Caco-2 (cell line): ENCODE measurements at regions not wholly inside any gene's neighbourhood (a gene's known extent, or its start where the extent isn't known, plus 50 kb on each side); places are given as distances from the start of the nearest gene placed in this dataset.

Experiments used
- BruUV-seq: library from RNA; stranded (reverse); fragments of 400-500 nt; replicated peaks from 2 replicates; lab custom pipeline; 2021; lab: Mats Ljungman, UMichigan
- CTCF ChIA-PET: fragments of 300-600 bp; sonication (Branson Sonifier 250); formaldehyde crosslinking; loops from one replicate; lab custom pipeline; 2022; ENCODE audit warnings: antibody characterized with exemption; lab: Charles Lee
- POLR2A ChIA-PET: fragments of 300-600 bp; sonication (Branson Sonifier 250); formaldehyde crosslinking; loops from one replicate; lab custom pipeline; 2022; ENCODE audit warnings: antibody characterized with exemption; lab: Charles Lee
- DNase-seq, 2 experiments: peaks; one replicate each; pipeline versions ENCODE4 v3.0.0 to v3.0.0-alpha.2; 2020 to 2022
- H3K27me3 ChIP-seq: replicated peaks from 2 replicates; pipeline ENCODE4 v1.6.0; 2011; ENCODE audit warnings: low read length; ENCODE audit not compliant: control insufficient read depth, insufficient read depth
- H3K36me3 ChIP-seq: 2 replicates; pipeline ENCODE4 v1.5.1; 2011; ENCODE audit warnings: low read length; ENCODE audit not compliant: control insufficient read depth, insufficient read depth
- H3K4me1 ChIP-seq: fragments of 250-450 bp; sonication (Bioruptor Pico); 2 replicates; pipeline ENCODE4 v1.5.1; 2020; ENCODE audit warnings: mild to moderate bottlenecking
- H3K4me3 ChIP-seq: 2 replicates; pipeline ENCODE4 v1.5.1; 2011; ENCODE audit warnings: low read depth, mild to moderate bottlenecking, control low read depth, low read length
- H3K9me3 ChIP-seq: fragments of 250-450 bp; sonication (Bioruptor Pico); 2 replicates; pipeline ENCODE4 v1.5.1; 2020; ENCODE audit warnings: mild to moderate bottlenecking, moderate library complexity
- H3K27ac Mint-ChIP-seq: one replicate; pipeline ENCODE4 v1.8.0; 2022; ENCODE audit warnings: mixed read lengths; ENCODE audit not compliant: unreplicated experiment
- H3K27me3 Mint-ChIP-seq: one replicate; pipeline ENCODE4 v1.8.0; 2022; ENCODE audit warnings: mixed read lengths; ENCODE audit not compliant: insufficient read depth, unreplicated experiment
- H3K36me3 Mint-ChIP-seq: one replicate; pipeline ENCODE4 v1.8.0; 2022; ENCODE audit warnings: mild to moderate bottlenecking, mixed read lengths; ENCODE audit not compliant: insufficient read depth, unreplicated experiment
- H3K4me1 Mint-ChIP-seq: one replicate; pipeline ENCODE4 v1.8.0; 2022; ENCODE audit warnings: low read depth, mixed read lengths; ENCODE audit not compliant: unreplicated experiment
- H3K4me3 Mint-ChIP-seq: one replicate; pipeline ENCODE4 v1.8.0; 2022; ENCODE audit warnings: mild to moderate bottlenecking, moderate library complexity, mixed read lengths; ENCODE audit not compliant: unreplicated experiment
- H3K9me3 Mint-ChIP-seq: one replicate; pipeline ENCODE4 v1.8.0; 2022; ENCODE audit warnings: mixed read lengths; ENCODE audit not compliant: unreplicated experiment
- intact Hi-C: fragments of 100-400 bp; cut with micrococcal nuclease; formaldehyde crosslinking; loops from one replicate; pipeline ENCODE4 v1.10.0; 2022; ENCODE audit not compliant: unreplicated experiment
- TF ChIP-seq, protein P1 (sequence below), 2 experiments: fragments of 200-600 bp in 1 of 2; IDR thresholded peaks; 1 replicate in 1 of 2; 2 replicates in 1 of 2; pipeline versions ENCODE4 v1.5.1 to v1.8.0; 2011 to 2022; ENCODE audit warnings: antibody characterized with exemption in 1 of 2, control low read depth in 1 of 2, inconsistent platforms in 1 of 2, low read depth in 1 of 2, low read length in 1 of 2, mild to moderate bottlenecking in 1 of 2, moderate library complexity in 1 of 2; ENCODE audit not compliant: insufficient read depth in 1 of 2, severe bottlenecking in 1 of 2, unreplicated experiment in 1 of 2

- Histone ChIP-seq H3K36me3 (no peaks in the 10 kb centered on the region), H3K4me1 (no peaks in the 10 kb centered on the region), H3K9me3 (no peaks in the 10 kb centered on the region), H3K27me3 (no peaks in the 10 kb centered on the region), H3K4me3 (no peak overlapping the region)
- Mint-ChIP-seq H3K4me3 (no peak overlapping the region), H3K36me3 (no peaks in the 10 kb centered on the region), H3K9me3 (no peaks in the 10 kb centered on the region), H3K27ac (no peak overlapping the region), H3K27me3 (peaks cover 4% of the 10 kb centered on the region), H3K4me1 (no peaks in the 10 kb centered on the region)
- BruUV-seq = no TSS peak
- ChIA-PET POLR2A (no interaction called here), CTCF (no interaction called here)
- no peak for DNase-seq
- intact Hi-C loops = no loop called here
- TF ChIP-seq, protein P1, sequence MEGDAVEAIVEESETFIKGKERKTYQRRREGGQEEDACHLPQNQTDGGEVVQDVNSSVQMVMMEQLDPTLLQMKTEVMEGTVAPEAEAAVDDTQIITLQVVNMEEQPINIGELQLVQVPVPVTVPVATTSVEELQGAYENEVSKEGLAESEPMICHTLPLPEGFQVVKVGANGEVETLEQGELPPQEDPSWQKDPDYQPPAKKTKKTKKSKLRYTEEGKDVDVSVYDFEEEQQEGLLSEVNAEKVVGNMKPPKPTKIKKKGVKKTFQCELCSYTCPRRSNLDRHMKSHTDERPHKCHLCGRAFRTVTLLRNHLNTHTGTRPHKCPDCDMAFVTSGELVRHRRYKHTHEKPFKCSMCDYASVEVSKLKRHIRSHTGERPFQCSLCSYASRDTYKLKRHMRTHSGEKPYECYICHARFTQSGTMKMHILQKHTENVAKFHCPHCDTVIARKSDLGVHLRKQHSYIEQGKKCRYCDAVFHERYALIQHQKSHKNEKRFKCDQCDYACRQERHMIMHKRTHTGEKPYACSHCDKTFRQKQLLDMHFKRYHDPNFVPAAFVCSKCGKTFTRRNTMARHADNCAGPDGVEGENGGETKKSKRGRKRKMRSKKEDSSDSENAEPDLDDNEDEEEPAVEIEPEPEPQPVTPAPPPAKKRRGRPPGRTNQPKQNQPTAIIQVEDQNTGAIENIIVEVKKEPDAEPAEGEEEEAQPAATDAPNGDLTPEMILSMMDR (IDR thresholded peaks at IDR 0.05; ENCODE audit: insufficient read depth in 1 of 2, low read depth in 1 of 2, low read length in 1 of 2, severe bottlenecking in 1 of 2, unreplicated experiment in 1 of 2) = no peak
Observed at GRCh38 chr16:6732166-6732565, 600.5 kb upstream of the RBFOX1 start.

GRCh38 chr16:6728381-6728780 is 604.3 kb upstream of the RBFOX1 start:
- ChIA-PET POLR2A (no interaction called here), CTCF (no interaction called here)
- Histone ChIP-seq H3K36me3 (no peaks in the 10 kb centered on the region), H3K9me3 (no peaks in the 10 kb centered on the region), H3K4me3 (no peak overlapping the region), H3K27me3 (no peaks in the 10 kb centered on the region; the same call in 1 of the 2 replicates), H3K4me1 (no peaks in the 10 kb centered on the region)
- Mint-ChIP-seq H3K4me1 (no peaks in the 10 kb centered on the region), H3K9me3 (no peaks in the 10 kb centered on the region), H3K27me3 (peaks cover 7% of the 10 kb centered on the region), H3K27ac (no peak overlapping the region), H3K4me3 (no peak overlapping the region), H3K36me3 (no peaks in the 10 kb centered on the region)
- no TSS peak for BruUV-seq
- no peak for DNase-seq
- intact Hi-C loops = no loop called here
- TF ChIP-seq, protein P1 (IDR thresholded peaks at IDR 0.05; ENCODE audit: insufficient read depth in 1 of 2, low read depth in 1 of 2, low read length in 1 of 2, severe bottlenecking in 1 of 2, unreplicated experiment in 1 of 2) = no peak

GRCh38 chr16:6726621-6727020 is 606.0 kb upstream of the RBFOX1 start:
- Mint-ChIP-seq H3K27me3 (peaks cover 7% of the 10 kb centered on the region), H3K9me3 (no peaks in the 10 kb centered on the region)

More at GRCh38 chr16:6726621-6727020, 606.0 kb upstream of the RBFOX1 start:
- TF ChIP-seq, protein P1 (IDR thresholded peaks at IDR 0.05; ENCODE audit: insufficient read depth in 1 of 2, low read depth in 1 of 2, low read length in 1 of 2, severe bottlenecking in 1 of 2, unreplicated experiment in 1 of 2) = no peak
- H3K4me3 ChIP-seq = no peak overlapping the region
- no peaks in the 10 kb centered on the region for H3K9me3 ChIP-seq
- Mint-ChIP-seq H3K27ac (no peak overlapping the region), H3K4me1 (no peaks in the 10 kb centered on the region), H3K4me3 (no peak overlapping the region), H3K36me3 (no peaks in the 10 kb centered on the region)
- H3K27me3 ChIP-seq = no peaks in the 10 kb centered on the region; the same call in 1 of the 2 replicates
- H3K36me3 ChIP-seq = no peaks in the 10 kb centered on the region
- ChIA-PET CTCF (no interaction called here), POLR2A (no interaction called here)
- no TSS peak for BruUV-seq
- H3K4me1 ChIP-seq = no peaks in the 10 kb centered on the region
- DNase-seq = no peak
- intact Hi-C loops = no loop called here
